ENCODE measurements at regions not wholly inside any gene's neighbourhood (a gene's known extent, or its start where the extent isn't known, plus 50 kb on each side); places are given as distances from the start of the nearest gene placed in this dataset.
A peak's percentile ranks its signal among the peaks of the same experiment; 100 is the strongest.

GRCh38 chr10:124281666-124282065, 137.1 kb downstream of the OAT start:
- Histone ChIP-seq H3K36me3 (no peaks in the 10 kb centered on the region), H3K27ac (no peak overlapping the region), H3K4me1 (peaks cover 0 to 16% (median 0%) of the 10 kb centered on the region in 12 donors), H3K27me3 (peaks cover 0 to 6% (median 0%) of the 10 kb centered on the region in 9 donors), H3K9me3 (peaks cover 0 to 12% (median 0%) of the 10 kb centered on the region in 12 donors), H3K4me3 (no peak overlapping the region)
- intact Hi-C loops (cut with DNase I) = no loop called here
- TF ChIP-seq POLR2A (IDR thresholded peaks at IDR 0.05) (no peak), CTCF (IDR thresholded peaks at IDR 0.05) (no peak)
- ATAC-seq (no peak), DNase-seq (no peak)
- 82 to 89% (median 86%) methylated on average over 10 of the region's 10 CpGs for WGBS, 4 donors

GRCh38 chr10:124280916-124281315, 137.8 kb downstream of the OAT start:
- no peak overlapping the region for H3K4me3 ChIP-seq
- no peak for TF ChIP-seq CTCF (IDR thresholded peaks at IDR 0.05)
- no peak for TF ChIP-seq POLR2A (IDR thresholded peaks at IDR 0.05)
- ATAC-seq (no peak), DNase-seq (no peak)
- no peak overlapping the region for H3K27ac ChIP-seq
- H3K27me3 ChIP-seq = peaks cover 0 to 6% (median 0%) of the 10 kb centered on the region in 9 donors
- H3K4me1 ChIP-seq = peaks cover 0 to 9% (median 0%) of the 10 kb centered on the region in 12 donors
- H3K9me3 ChIP-seq = peaks cover 0 to 12% (median 0%) of the 10 kb centered on the region in 12 donors
- 88 to 95% (median 92%) methylated on average over 5 of the region's 5 CpGs for WGBS, 4 donors
- intact Hi-C loops (cut with DNase I) = no loop called here
- H3K36me3 ChIP-seq = no peaks in the 10 kb centered on the region

- no peak for TF ChIP-seq POLR2A (IDR thresholded peaks at IDR 0.05)
- TF ChIP-seq CTCF (IDR thresholded peaks at IDR 0.05) = no peak
- Histone ChIP-seq H3K9me3 (peaks cover 0 to 12% (median 0%) of the 10 kb centered on the region in 12 donors), H3K4me1 (no peaks in the 10 kb centered on the region), H3K4me3 (no peak overlapping the region), H3K27ac (no peak overlapping the region), H3K27me3 (peaks cover 0 to 6% (median 0%) of the 10 kb centered on the region in 9 donors), H3K36me3 (no peaks in the 10 kb centered on the region)
- WGBS, 4 donors = 64 to 79% (median 71%) methylated on average over 8 of the region's 8 CpGs
- intact Hi-C loops (cut with DNase I) = no loop called here
- no peak for DNase-seq
- peak in 1 of 4 donors; percentile 18 for ATAC-seq
Measured at GRCh38 chr10:124279882-124280281, 138.8 kb downstream of the OAT start.

- Histone ChIP-seq H3K4me1 (no peaks in the 10 kb centered on the region), H3K27ac (no peak overlapping the region), H3K27me3 (peaks cover 0 to 6% (median 0%) of the 10 kb centered on the region in 9 donors), H3K36me3 (no peaks in the 10 kb centered on the region), H3K9me3 (peaks cover 0 to 16% (median 0%) of the 10 kb centered on the region in 12 donors), H3K4me3 (no peak overlapping the region)
- 80 to 89% (median 85%) methylated on average over 2 of the region's 2 CpGs for WGBS, 4 donors
- DNase-seq (no peak), ATAC-seq (no peak)
- TF ChIP-seq POLR2A (IDR thresholded peaks at IDR 0.05) = no peak
- TF ChIP-seq CTCF (IDR thresholded peaks at IDR 0.05) = no peak
- intact Hi-C loops (cut with DNase I) = no loop called here
Measured at GRCh38 chr10:124279298-124279697, 139.4 kb downstream of the OAT start.
